Loucy (cell line): ENCODE measurements at regions not wholly inside any gene's neighbourhood (a gene's known extent, or its start where the extent isn't known, plus 50 kb on each side); places are given as distances from the start of the nearest gene placed in this dataset.

Source experiments
- EZH2phosphoT487 ChIP-seq: fragments of 200-600 bp; IDR thresholded peaks from 2 replicates; pipeline ENCODE4 v1.6.1; 2018; ENCODE audit warnings: antibody characterized with exemption, mild to moderate bottlenecking, moderate library complexity, borderline replicate concordance
- TF ChIP-seq, protein P1 (sequence below): fragments of 200-600 bp; sonication (generic); conservative IDR thresholded peaks from 2 replicates; pipeline ENCODE4 v1.5.1; 2014; ENCODE audit warnings: mild to moderate bottlenecking, antibody characterized with exemption, low read length

DNA sequence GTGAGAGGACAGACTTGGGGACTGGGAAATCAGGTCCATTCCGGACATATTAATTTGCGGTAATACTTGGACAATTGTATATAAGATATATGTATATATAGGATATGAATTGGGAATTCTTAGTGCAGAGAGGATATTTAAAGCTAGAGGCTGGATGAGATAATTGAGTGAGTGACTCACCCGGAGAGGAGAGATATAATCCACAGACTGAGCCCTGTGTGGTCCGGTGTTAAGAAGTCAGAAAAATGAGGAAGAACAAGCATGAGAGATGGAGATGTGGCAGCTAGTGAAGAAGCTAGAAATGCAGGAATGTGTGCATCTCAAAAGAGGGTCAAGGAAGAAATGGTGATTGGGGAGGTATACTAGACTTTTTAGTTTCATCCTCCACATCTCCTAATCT, 336.2 kb downstream of the SLC7A11 start:
- TF ChIP-seq EZH2phosphoT487: no peak
- TF ChIP-seq, protein P1, sequence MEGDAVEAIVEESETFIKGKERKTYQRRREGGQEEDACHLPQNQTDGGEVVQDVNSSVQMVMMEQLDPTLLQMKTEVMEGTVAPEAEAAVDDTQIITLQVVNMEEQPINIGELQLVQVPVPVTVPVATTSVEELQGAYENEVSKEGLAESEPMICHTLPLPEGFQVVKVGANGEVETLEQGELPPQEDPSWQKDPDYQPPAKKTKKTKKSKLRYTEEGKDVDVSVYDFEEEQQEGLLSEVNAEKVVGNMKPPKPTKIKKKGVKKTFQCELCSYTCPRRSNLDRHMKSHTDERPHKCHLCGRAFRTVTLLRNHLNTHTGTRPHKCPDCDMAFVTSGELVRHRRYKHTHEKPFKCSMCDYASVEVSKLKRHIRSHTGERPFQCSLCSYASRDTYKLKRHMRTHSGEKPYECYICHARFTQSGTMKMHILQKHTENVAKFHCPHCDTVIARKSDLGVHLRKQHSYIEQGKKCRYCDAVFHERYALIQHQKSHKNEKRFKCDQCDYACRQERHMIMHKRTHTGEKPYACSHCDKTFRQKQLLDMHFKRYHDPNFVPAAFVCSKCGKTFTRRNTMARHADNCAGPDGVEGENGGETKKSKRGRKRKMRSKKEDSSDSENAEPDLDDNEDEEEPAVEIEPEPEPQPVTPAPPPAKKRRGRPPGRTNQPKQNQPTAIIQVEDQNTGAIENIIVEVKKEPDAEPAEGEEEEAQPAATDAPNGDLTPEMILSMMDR: no peak
